ENCODE measurements at regions not wholly inside any gene's neighbourhood (a gene's known extent, or its start where the extent isn't known, plus 50 kb on each side); places are given as distances from the start of the nearest gene placed in this dataset.

DNA sequence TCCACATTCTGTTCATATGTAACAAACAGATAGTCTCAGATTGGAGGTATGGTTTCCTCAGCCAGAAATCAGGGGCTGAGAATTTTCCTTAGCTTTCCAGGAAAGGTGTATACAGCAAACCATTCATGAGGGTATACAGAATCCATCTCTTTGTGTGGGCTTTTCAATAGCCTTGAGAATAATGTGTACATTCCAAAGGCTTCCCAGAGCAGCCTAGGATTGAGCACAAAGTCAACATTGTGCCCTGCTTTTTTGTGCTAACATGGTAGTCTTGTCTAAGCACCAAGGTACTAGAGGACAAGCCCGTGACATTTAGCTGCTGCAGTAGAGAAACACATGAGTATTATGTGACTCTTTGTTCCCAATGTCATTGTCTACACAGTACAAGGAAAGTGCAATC is 322.1 kb upstream of the TANK start:
- Histone ChIP-seq H3K4me3 (no peak overlapping the region), H3K27me3 (ENCODE audit: low read depth) (no peaks in the 10 kb centered on the region), H3K27ac (replicated peaks) (no peak overlapping the region), H3K36me3 (no peaks in the 10 kb centered on the region), H3K4me1 (no peaks in the 10 kb centered on the region), H3K9me3 (replicated peaks) (peaks cover 5% of the 10 kb centered on the region)
- TF ChIP-seq, protein P1, sequence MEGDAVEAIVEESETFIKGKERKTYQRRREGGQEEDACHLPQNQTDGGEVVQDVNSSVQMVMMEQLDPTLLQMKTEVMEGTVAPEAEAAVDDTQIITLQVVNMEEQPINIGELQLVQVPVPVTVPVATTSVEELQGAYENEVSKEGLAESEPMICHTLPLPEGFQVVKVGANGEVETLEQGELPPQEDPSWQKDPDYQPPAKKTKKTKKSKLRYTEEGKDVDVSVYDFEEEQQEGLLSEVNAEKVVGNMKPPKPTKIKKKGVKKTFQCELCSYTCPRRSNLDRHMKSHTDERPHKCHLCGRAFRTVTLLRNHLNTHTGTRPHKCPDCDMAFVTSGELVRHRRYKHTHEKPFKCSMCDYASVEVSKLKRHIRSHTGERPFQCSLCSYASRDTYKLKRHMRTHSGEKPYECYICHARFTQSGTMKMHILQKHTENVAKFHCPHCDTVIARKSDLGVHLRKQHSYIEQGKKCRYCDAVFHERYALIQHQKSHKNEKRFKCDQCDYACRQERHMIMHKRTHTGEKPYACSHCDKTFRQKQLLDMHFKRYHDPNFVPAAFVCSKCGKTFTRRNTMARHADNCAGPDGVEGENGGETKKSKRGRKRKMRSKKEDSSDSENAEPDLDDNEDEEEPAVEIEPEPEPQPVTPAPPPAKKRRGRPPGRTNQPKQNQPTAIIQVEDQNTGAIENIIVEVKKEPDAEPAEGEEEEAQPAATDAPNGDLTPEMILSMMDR (IDR thresholded peaks at IDR 0.05; ENCODE audit: borderline replicate concordance): no peak
- no peak for DNase-seq
- intact Hi-C loops (cut with micrococcal nuclease): no loop called here

GRCh38 chr2:160838691-160839090 is 321.5 kb upstream of the TANK start:
- Histone ChIP-seq H3K4me3 (no peak overlapping the region), H3K4me1 (no peaks in the 10 kb centered on the region), H3K27ac (replicated peaks) (no peak overlapping the region), H3K36me3 (no peaks in the 10 kb centered on the region), H3K27me3 (ENCODE audit: low read depth) (no peaks in the 10 kb centered on the region), H3K9me3 (replicated peaks) (peaks cover 11% of the 10 kb centered on the region)
- TF ChIP-seq, protein P1 (IDR thresholded peaks at IDR 0.05; ENCODE audit: borderline replicate concordance): no peak
- intact Hi-C loops (cut with micrococcal nuclease): no loop called here
- DNase-seq: no peak

GRCh38 chr2:160842286-160842685 is 317.9 kb upstream of the TANK start:
- Histone ChIP-seq H3K36me3 (no peaks in the 10 kb centered on the region), H3K27ac (replicated peaks) (no peak overlapping the region), H3K9me3 (replicated peaks) (peaks cover 38% of the 10 kb centered on the region), H3K4me3 (no peak overlapping the region), H3K4me1 (no peaks in the 10 kb centered on the region), H3K27me3 (ENCODE audit: low read depth) (no peaks in the 10 kb centered on the region)
- intact Hi-C loops (cut with micrococcal nuclease): no loop called here
- TF ChIP-seq, protein P1 (IDR thresholded peaks at IDR 0.05; ENCODE audit: borderline replicate concordance): no peak
- no peak for DNase-seq

GRCh38 chr2:160859096-160859495 is 301.1 kb upstream of the TANK start:
- no peaks in the 10 kb centered on the region for H3K27me3 ChIP-seq (ENCODE audit: low read depth)
- H3K4me1 ChIP-seq: no peaks in the 10 kb centered on the region
- no peak for DNase-seq
- intact Hi-C loops (cut with micrococcal nuclease): no loop called here
- H3K36me3 ChIP-seq: no peaks in the 10 kb centered on the region
- no peaks in the 10 kb centered on the region for H3K9me3 ChIP-seq (replicated peaks)
- TF ChIP-seq, protein P1 (IDR thresholded peaks at IDR 0.05; ENCODE audit: borderline replicate concordance): no peak
- H3K27ac ChIP-seq (replicated peaks): no peak overlapping the region
- no peak overlapping the region for H3K4me3 ChIP-seq

DNA sequence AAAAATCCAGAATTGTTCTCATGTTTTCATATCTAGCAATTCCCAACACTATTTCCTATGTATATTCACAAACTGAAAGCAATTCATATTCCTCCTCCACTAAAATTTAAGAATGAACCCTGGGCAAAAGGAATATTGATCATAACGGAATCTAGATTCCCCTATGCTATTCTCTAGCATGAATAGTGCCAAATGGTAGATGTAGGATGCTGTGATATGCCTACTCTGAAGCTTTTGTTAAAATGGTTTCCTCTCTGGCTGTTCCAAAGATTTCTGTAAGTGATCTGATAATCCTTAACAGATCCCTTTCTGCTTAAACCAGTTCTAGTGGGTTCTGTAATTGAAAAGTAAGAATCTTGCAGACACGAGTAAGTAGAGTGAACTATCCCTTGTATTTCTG is 298.0 kb upstream of the TANK start:
- no peak for DNase-seq
- Histone ChIP-seq H3K36me3 (no peaks in the 10 kb centered on the region), H3K27ac (replicated peaks) (no peak overlapping the region), H3K27me3 (ENCODE audit: low read depth) (no peaks in the 10 kb centered on the region), H3K9me3 (replicated peaks) (no peaks in the 10 kb centered on the region), H3K4me1 (no peaks in the 10 kb centered on the region), H3K4me3 (no peak overlapping the region)
- intact Hi-C loops (cut with micrococcal nuclease): no loop called here
- TF ChIP-seq, protein P1 (IDR thresholded peaks at IDR 0.05; ENCODE audit: borderline replicate concordance): no peak

DNA sequence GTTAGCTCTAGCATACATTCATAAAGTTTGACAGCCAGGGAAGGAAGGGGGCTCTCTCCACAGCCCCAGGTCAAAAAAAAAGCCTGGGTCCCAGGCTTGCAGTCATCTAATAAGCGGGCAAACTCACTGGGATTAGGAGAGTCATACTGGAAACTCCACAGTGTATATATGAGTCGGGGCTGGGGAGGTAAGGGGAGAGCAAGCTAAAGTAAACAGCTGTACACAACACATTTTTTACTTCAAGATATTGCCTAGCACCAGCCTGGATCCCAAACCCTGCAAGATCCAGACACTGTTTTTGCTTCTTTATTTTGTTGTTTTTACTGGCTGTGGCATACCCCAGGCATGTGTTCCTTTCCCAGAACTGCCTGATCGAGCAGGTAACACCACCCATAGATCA is 291.3 kb upstream of the TANK start:
- no peak overlapping the region for H3K4me3 ChIP-seq
- no peaks in the 10 kb centered on the region for H3K27me3 ChIP-seq (ENCODE audit: low read depth)
- H3K9me3 ChIP-seq (replicated peaks): no peaks in the 10 kb centered on the region
- DNase-seq: no peak
- no peaks in the 10 kb centered on the region for H3K36me3 ChIP-seq
- peak overlapping the region; percentile 80 for H3K27ac ChIP-seq (replicated peaks)
- peaks cover 14% of the 10 kb centered on the region for H3K4me1 ChIP-seq
- TF ChIP-seq, protein P1 (IDR thresholded peaks at IDR 0.05; ENCODE audit: borderline replicate concordance): no peak
- intact Hi-C loops (cut with micrococcal nuclease): no loop called here
